Cardiac fibroblast (primary cell): ENCODE measurements at regions not wholly inside any gene's neighbourhood (a gene's known extent, or its start where the extent isn't known, plus 50 kb on each side); places are given as distances from the start of the nearest gene placed in this dataset.

Experiments
- DNase-seq, 2 donors: peaks; one replicate each; pipeline versions ENCODE4 v3.0.0 to v3.0.0-alpha.2; 2010; ENCODE audit warnings: low read depth in 2 of 2
- H3K4me3 ChIP-seq, 2 donors: replicated peaks in 1 of 2; 1 replicate in 1 of 2; 2 replicates in 1 of 2; pipeline ENCODE4 v1.5.1; 2011; ENCODE audit warnings: low read depth in 2 of 2, low read length in 2 of 2, mild to moderate bottlenecking in 2 of 2, moderate library complexity in 1 of 2
- TF ChIP-seq, protein P1 (sequence below): IDR thresholded peaks from one replicate; pipeline ENCODE4 v1.5.1; 2011; ENCODE audit warnings: low read depth, mild to moderate bottlenecking, low read length, inconsistent platforms

GRCh38 chr11:12611352-12611751 lies 62.9 kb upstream of the TEAD1 start:
- TF ChIP-seq, protein P1, sequence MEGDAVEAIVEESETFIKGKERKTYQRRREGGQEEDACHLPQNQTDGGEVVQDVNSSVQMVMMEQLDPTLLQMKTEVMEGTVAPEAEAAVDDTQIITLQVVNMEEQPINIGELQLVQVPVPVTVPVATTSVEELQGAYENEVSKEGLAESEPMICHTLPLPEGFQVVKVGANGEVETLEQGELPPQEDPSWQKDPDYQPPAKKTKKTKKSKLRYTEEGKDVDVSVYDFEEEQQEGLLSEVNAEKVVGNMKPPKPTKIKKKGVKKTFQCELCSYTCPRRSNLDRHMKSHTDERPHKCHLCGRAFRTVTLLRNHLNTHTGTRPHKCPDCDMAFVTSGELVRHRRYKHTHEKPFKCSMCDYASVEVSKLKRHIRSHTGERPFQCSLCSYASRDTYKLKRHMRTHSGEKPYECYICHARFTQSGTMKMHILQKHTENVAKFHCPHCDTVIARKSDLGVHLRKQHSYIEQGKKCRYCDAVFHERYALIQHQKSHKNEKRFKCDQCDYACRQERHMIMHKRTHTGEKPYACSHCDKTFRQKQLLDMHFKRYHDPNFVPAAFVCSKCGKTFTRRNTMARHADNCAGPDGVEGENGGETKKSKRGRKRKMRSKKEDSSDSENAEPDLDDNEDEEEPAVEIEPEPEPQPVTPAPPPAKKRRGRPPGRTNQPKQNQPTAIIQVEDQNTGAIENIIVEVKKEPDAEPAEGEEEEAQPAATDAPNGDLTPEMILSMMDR: no peak
- no peak overlapping the region for H3K4me3 ChIP-seq
- DNase-seq: no peak

- no peak for DNase-seq
- TF ChIP-seq, protein P1: no peak
- no peak overlapping the region for H3K4me3 ChIP-seq
Observed at GRCh38 chr11:12617632-12618031, 56.6 kb upstream of the TEAD1 start.

DNA sequence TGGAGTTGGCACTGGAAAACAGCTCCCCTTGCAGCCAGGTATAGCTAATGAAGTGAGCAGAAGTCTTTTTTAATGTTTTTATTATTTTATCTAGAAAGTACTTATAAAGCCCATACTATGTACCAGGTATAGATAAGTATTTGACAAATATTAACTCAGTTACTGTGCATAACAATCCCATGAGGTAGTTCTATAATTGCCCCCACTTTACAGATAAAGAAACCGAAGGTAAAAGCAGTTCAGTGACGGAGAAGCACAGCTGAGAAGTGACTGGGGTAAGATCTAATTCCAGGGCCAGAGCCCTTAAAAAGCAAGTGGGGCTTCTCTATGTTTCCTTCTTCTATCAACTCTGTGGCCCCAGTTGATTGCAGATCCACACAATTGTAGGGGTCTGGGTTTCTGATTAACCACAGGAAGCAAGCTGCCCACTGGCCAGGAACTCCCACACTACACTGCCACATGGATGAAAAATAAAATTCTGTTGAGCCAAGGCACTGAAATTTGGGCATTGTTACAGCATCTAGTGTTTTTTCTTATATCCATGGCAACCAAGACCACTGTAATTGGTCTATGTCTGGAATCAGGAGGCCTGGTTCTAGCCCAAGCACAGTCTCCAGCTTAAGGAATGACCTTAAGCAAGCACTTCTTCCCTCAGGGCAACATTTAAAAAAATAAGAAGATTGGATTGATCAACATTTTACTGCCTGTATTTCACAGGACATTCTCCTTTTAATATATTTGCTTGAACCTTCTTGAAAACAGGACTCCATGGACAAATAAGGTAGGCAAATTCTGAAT lies 55.3 kb upstream of the TEAD1 start:
- TF ChIP-seq, protein P1: no peak
- DNase-seq: peak in 1 of 2 donors; percentile 47
- no peak overlapping the region for H3K4me3 ChIP-seq

DNA sequence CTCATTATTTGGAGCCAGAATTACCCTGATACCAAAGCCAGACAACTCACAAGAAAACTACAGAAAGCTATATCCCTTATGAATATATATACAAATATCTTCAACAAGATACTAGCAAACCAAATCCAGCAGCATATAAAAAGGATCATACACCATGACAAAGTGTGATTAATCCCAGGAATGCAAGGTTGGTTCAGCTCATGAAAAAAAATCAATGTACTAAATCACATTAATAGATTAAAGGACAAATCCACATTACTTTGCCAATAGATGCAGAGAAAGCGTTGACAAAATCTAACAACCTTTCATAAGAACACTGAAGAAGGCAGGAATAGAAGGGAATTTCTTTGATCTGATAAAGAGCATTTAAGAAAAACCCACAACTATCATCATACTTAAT lies 50.4 kb upstream of the TEAD1 start:
- H3K4me3 ChIP-seq: no peak overlapping the region
- TF ChIP-seq, protein P1: no peak
- no peak for DNase-seq
